Activated T-cell treated with anti-CD3 and anti-CD28 coated beads, Interleukin-2, amount 50 U/mL, for 4 hours (primary cell): ENCODE measurements at regions not wholly inside any gene's neighbourhood (a gene's known extent, or its start where the extent isn't known, plus 50 kb on each side); places are given as distances from the start of the nearest gene placed in this dataset.

Source experiments
- ATAC-seq, 2 donors: fragments of 200-7000 bp; cut with Tn5 transposase; one replicate each; pipeline ENCODE4 v1.10.0; 2021
- DNase-seq: peaks from one replicate; pipeline ENCODE4 v3.0.0-alpha.2; 2020
- H3K27me3 Mint-ChIP-seq: one replicate; pipeline ENCODE4 v1.8.0; 2021; ENCODE audit warnings: low read depth, mixed read lengths
- H3K36me3 Mint-ChIP-seq: one replicate; pipeline ENCODE4 v1.8.0; 2022; ENCODE audit warnings: mixed read lengths; ENCODE audit not compliant: insufficient read depth
- H3K4me1 Mint-ChIP-seq: one replicate; pipeline ENCODE4 v1.8.0; 2021; ENCODE audit warnings: low read depth, mixed read lengths
- H3K4me3 Mint-ChIP-seq: one replicate; pipeline ENCODE4 v1.8.0; 2021; ENCODE audit warnings: mild to moderate bottlenecking, moderate library complexity, mixed read lengths
- H3K9me3 Mint-ChIP-seq: one replicate; pipeline ENCODE4 v1.8.0; 2021; ENCODE audit warnings: mixed read lengths

DNA sequence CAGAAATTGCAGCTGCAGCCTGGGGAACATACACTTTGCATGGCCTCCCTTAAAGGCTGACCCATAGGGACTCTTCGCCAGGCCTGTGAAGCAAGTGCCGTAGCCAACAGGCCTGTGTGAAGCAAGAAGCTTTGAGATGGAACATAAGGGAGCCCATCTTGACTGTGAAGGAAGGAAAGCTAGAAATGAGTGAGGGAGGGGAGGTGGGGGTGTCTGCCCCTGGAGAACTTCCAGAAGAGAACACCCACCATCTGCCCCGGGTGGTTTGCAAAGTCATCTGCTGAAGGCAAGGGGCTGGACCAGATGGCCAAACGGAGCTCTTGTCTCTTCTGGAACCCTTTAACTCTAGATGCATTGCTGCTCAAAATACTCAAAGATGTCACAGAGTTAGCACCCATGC, 103.3 kb upstream of the GRIK3 start:
- Mint-ChIP-seq H3K4me3 (no peak overlapping the region), H3K4me1 (no peaks in the 10 kb centered on the region), H3K36me3 (no peaks in the 10 kb centered on the region), H3K9me3 (no peaks in the 10 kb centered on the region), H3K27me3 (peaks cover 31% of the 10 kb centered on the region)
- ATAC-seq = no peak
- DNase-seq = no peak

DNA sequence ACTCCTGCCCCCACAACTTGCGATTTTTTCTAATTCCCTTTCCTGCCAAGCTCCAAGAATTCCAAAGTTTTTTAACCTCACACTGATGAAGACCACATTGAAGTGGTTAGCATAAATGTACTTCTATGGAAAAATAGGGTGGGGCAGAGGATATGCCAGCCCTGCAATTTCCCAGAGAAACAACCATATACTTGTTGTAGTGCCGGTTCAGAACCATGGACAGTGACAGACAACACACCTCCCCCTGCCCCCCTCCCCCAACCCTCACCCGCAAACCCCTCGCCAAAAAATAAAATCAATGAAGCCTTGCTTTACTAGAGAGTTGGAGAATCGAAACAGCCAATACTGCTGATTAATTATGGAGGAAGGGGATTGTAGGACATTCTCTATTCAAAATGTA, 109.5 kb upstream of the GRIK3 start:
- no peak for ATAC-seq
- H3K4me1 Mint-ChIP-seq = no peaks in the 10 kb centered on the region
- peaks cover 18% of the 10 kb centered on the region for H3K27me3 Mint-ChIP-seq
- no peak for DNase-seq
- H3K9me3 Mint-ChIP-seq = peaks cover 3% of the 10 kb centered on the region
- no peak overlapping the region for H3K4me3 Mint-ChIP-seq
- H3K36me3 Mint-ChIP-seq = no peaks in the 10 kb centered on the region

DNA sequence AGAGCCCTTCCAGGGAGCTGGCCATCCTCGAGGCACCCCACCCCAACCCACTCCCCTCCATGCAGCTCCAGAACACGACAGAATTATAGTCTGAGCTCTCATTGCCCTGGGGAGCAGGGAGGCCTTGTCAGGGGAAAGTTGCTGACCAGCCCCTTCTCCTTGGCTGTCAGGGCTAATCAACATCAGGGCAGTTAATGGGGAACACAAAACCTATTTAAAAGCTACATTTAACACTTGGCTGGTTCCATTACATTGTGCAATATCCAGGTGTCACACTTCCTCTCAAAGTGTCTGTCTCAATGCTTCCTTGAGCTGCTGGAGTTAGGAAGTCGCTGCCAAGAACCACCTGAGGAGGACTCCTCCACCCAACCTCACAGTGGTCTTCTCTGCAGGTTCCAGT, 111.8 kb upstream of the GRIK3 start:
- H3K9me3 Mint-ChIP-seq = peaks cover 3% of the 10 kb centered on the region

DNA sequence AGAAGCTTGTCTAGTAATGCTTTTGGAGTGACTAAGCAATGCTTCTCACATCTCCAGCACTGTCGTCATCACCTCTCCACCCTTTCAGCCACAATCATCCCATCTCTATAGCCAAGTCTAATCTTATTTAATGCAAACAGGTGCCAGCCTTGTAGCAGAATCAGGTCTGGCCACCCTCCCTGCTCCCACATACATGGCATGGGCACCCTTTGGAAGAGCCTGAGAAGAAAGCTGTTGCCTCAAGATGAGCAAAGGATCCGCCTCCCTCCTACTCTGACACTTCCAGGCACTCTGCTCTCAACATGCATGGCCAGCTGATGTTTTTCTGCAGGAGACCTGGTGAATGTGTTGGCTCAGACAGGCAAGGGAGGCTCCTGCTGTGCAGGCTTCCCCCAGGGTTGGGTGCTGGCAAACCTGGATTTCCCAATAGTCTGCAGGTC, 113.1 kb upstream of the GRIK3 start:
- no peak overlapping the region for H3K4me3 Mint-ChIP-seq
- H3K36me3 Mint-ChIP-seq = no peaks in the 10 kb centered on the region
- H3K9me3 Mint-ChIP-seq = peaks cover 3% of the 10 kb centered on the region
- DNase-seq (no peak), ATAC-seq (no peak)
- H3K4me1 Mint-ChIP-seq = no peaks in the 10 kb centered on the region
- peaks cover 19% of the 10 kb centered on the region for H3K27me3 Mint-ChIP-seq

More for the DNA sequence above, 111.8 kb upstream of the GRIK3 start:
- DNase-seq = no peak
- peaks cover 17% of the 10 kb centered on the region for H3K27me3 Mint-ChIP-seq
- H3K36me3 Mint-ChIP-seq = no peaks in the 10 kb centered on the region
- no peaks in the 10 kb centered on the region for H3K4me1 Mint-ChIP-seq
- no peak for ATAC-seq
- H3K4me3 Mint-ChIP-seq = no peak overlapping the region

DNA sequence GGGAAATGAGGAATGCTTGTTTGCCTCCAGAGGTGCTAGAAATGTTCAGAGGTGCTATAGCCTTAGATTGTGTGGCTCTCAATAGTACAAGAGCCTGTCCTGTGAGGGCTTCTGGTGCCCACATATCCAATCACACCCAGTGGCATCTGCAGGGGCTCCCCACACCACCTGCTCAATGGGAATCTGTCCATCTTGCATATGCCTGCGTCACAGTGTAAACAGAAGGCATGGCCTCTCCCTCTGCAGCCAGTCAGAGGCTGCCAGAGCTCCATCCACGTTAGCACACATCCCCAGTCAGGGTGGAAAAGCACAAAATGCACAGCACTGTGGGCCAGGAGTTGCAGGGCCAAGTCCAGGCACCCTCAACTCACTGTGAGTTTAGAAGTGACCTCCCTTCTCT, 113.6 kb upstream of the GRIK3 start:
- DNase-seq (no peak), ATAC-seq (no peak)
- H3K4me1 Mint-ChIP-seq = no peaks in the 10 kb centered on the region
- no peak overlapping the region for H3K4me3 Mint-ChIP-seq
- peaks cover 3% of the 10 kb centered on the region for H3K9me3 Mint-ChIP-seq
- peaks cover 19% of the 10 kb centered on the region for H3K27me3 Mint-ChIP-seq
- H3K36me3 Mint-ChIP-seq = no peaks in the 10 kb centered on the region

DNA sequence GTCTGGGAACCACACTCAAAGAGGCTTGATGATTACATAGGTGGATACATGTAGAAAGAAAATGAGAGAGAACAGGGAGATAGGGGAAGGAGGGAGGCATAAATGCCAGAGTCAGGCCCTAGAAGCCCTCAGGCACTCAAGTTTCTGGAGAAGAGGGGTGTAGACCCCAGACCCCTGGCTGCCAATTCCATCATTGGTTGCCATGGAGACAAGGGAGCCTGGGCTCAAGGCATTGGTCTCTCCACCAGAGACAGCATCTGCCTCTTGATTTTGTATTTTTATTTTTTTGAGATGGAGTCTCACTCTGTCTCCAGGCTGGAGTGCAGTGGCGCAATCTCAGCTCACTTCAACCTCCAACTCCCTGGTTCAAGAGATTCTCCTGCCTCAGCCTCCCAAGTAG, 114.3 kb upstream of the GRIK3 start:
- peaks cover 19% of the 10 kb centered on the region for H3K27me3 Mint-ChIP-seq
- no peaks in the 10 kb centered on the region for H3K4me1 Mint-ChIP-seq
- DNase-seq (no peak), ATAC-seq (no peak)
- H3K4me3 Mint-ChIP-seq = no peak overlapping the region
- no peaks in the 10 kb centered on the region for H3K36me3 Mint-ChIP-seq
- peaks cover 3% of the 10 kb centered on the region for H3K9me3 Mint-ChIP-seq

DNA sequence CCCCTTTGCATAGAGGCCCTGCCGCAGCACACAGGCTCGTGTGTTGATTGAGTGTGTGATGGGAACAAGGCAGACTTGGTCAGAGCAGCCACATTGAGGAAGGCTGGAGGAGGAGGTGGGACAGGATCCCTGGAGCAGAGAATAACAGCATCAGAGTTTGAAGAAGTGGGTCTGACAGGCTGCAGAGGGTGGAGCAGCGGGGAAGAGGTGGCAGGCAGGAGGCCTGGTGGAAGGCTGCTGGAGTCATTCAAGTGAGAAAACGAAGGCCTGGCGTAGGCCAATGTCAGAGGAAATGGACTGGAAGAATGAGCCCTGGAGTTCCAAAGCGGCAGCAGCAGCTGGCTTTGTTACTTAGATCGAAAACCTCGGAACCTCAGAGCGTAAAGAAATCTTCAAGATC, 115.0 kb upstream of the GRIK3 start:
- Mint-ChIP-seq H3K9me3 (peaks cover 3% of the 10 kb centered on the region), H3K4me1 (no peaks in the 10 kb centered on the region), H3K36me3 (no peaks in the 10 kb centered on the region), H3K4me3 (no peak overlapping the region), H3K27me3 (peaks cover 19% of the 10 kb centered on the region)
- no peak for ATAC-seq
- DNase-seq = no peak

DNA sequence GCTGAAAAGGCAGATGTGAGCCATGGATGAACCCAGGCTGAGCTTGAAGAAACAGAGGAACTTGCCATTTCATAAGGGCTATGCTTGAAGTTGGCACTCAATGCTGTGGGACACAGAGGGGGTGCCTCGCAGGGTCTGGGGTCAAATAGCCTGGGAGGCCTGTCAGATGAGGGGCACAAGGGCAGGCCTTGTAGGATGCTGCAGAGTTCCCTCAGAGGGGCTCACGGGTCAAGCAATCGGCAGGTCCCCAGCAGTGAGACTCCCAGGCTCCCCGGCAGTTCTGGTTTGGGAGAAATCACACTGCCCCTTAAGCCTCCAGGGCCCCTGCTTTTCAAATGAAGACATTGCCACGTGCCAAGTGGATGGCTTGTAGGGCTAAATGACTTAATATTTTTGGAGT, 116.7 kb upstream of the GRIK3 start:
- ATAC-seq (no peak), DNase-seq (no peak)
- Mint-ChIP-seq H3K36me3 (no peaks in the 10 kb centered on the region), H3K27me3 (peaks cover 21% of the 10 kb centered on the region), H3K4me1 (no peaks in the 10 kb centered on the region), H3K9me3 (peaks cover 4% of the 10 kb centered on the region), H3K4me3 (no peak overlapping the region)

DNA sequence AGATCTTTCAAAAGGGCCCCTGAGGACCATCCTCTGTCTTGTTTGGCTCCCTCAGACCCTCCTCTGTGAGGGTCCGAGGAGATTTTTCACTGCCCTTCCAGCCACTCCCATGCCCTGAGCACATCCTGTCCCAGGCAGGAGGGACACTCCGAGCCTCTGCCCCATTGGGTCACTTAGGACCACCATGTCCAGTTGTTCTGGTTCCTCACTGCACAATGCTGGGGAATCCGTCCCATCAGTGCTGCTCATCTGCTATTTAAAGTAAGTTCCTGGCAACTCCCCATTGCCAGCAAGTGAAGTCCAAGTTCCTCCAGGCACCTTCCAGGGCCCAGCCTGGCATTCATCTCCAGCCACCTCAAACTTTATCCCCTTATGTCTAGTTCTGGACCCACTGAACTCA, 117.5 kb upstream of the GRIK3 start:
- no peaks in the 10 kb centered on the region for H3K36me3 Mint-ChIP-seq
- ATAC-seq (no peak), DNase-seq (no peak)
- H3K9me3 Mint-ChIP-seq = peaks cover 4% of the 10 kb centered on the region
- peaks cover 17% of the 10 kb centered on the region for H3K27me3 Mint-ChIP-seq
- H3K4me1 Mint-ChIP-seq = no peaks in the 10 kb centered on the region
- no peak overlapping the region for H3K4me3 Mint-ChIP-seq

DNA sequence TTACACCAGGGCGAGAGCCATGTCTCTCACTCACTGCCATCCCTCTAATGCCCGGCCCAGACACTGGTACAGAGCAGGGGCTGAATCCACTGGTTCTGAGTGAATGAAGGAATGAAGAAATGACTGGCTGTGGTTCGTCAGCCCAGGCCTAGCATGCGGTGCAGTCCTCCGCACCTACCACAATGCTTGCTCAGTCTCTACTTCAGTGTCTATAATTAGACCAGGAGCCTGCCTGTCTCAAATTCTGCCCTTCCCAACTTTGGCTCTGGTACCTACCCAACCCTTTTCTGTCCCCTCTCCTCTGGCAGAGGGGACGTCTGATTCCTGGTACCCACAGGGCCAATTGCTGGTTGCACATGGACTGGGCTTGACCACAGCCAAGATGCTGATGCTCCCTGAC, 118.2 kb upstream of the GRIK3 start:
- DNase-seq = no peak
- Mint-ChIP-seq H3K36me3 (no peaks in the 10 kb centered on the region), H3K4me1 (no peaks in the 10 kb centered on the region), H3K4me3 (no peak overlapping the region), H3K9me3 (peaks cover 4% of the 10 kb centered on the region), H3K27me3 (peaks cover 17% of the 10 kb centered on the region)
- ATAC-seq = no peak

DNA sequence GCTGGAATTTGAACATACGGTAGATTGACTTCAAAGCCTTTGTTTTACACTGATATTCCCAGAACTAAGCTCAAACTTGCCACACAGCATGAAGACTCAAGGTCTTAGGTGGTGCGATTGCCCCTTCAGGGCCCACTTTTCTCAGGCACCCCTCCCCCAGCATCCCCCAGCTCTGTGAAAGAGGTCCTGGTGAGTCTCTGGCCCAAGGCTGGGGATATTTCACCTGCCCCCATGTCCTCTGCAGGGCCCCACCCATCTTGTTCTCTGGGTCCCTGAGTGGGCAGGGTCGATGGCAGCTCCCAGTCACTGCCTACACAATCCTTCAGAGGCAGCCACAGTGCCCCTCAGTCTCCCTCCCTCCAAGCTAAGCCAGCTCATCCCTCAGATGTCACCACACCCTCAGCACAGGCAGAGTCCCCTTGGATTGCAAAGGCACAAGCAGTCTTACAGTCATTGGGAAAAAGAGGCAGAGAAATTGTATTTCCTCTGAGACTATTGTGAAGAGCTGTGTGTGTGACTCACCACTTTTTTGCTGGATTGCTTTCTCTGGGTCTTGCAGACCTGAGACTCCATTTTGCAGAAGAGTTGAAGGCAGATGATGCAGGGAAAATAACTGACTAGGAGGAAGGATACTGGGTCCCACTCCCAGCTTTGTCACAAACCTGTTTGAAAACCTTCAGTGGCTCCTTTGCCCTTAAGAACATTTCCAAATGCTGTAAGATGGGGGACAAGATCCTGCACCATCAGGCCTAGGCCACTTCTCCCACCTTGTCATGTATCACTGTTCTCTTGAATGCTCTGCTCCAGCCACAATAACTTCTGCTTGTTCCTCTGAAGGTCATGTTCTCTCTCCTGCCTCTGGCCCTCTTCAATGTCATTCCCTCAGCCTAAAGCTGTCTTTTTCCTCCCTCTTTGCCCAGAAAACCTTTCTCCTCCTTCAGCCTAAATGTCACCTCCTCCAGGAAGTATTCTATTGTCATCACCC, 119.1 kb upstream of the GRIK3 start:
- Mint-ChIP-seq H3K27me3 (peaks cover 23% of the 10 kb centered on the region), H3K4me3 (no peak overlapping the region), H3K9me3 (peaks cover 4% of the 10 kb centered on the region), H3K4me1 (no peaks in the 10 kb centered on the region), H3K36me3 (no peaks in the 10 kb centered on the region)
- DNase-seq = no peak
- ATAC-seq = no peak

DNA sequence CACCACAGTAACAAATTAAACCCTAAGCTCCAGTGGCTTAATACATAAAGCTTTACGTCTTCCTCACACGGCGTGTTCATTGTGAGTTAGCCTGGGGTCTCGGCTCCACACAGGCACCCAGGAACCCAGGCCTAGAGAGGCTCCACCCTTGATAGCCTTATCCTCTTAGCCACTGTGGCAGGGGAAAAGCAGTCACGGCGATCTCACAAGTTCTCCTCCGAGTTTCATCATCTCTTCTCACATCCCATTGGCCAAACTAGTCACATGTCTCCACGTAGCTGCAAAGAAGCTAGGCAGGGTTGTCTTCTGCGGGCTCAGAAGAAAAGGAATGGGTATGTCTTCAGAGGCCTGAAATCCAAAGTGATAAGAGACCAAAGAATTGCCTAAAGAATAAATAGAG, 122.3 kb upstream of the GRIK3 start:
- DNase-seq = no peak
- ATAC-seq = no peak
- no peak overlapping the region for H3K4me3 Mint-ChIP-seq
- H3K27me3 Mint-ChIP-seq = peaks cover 19% of the 10 kb centered on the region
- peaks cover 4% of the 10 kb centered on the region for H3K9me3 Mint-ChIP-seq
- no peaks in the 10 kb centered on the region for H3K4me1 Mint-ChIP-seq
- no peaks in the 10 kb centered on the region for H3K36me3 Mint-ChIP-seq

DNA sequence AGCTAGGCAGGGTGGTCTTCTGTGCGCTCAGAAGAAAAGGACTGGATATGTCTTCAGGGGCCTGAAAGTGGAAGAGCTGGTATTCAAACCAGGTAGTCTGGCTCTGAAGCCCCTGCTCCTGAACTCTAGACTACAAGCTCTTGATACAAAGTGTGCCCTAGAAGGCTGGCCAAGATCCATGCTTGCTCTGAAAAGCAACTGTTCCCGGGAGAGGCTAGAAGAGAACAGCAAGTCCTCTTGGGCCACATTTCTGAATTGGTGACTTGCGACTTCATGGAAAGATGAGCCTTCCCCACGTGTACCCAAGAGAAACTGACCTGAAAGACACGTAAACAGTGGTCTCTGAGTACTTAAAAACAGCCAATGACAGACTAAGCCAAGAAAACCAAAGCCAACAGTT, 123.3 kb upstream of the GRIK3 start:
- ATAC-seq = no peak
- no peaks in the 10 kb centered on the region for H3K4me1 Mint-ChIP-seq
- H3K36me3 Mint-ChIP-seq = no peaks in the 10 kb centered on the region
- H3K27me3 Mint-ChIP-seq = peaks cover 14% of the 10 kb centered on the region
- H3K9me3 Mint-ChIP-seq = peaks cover 7% of the 10 kb centered on the region
- H3K4me3 Mint-ChIP-seq = no peak overlapping the region
- DNase-seq = no peak

DNA sequence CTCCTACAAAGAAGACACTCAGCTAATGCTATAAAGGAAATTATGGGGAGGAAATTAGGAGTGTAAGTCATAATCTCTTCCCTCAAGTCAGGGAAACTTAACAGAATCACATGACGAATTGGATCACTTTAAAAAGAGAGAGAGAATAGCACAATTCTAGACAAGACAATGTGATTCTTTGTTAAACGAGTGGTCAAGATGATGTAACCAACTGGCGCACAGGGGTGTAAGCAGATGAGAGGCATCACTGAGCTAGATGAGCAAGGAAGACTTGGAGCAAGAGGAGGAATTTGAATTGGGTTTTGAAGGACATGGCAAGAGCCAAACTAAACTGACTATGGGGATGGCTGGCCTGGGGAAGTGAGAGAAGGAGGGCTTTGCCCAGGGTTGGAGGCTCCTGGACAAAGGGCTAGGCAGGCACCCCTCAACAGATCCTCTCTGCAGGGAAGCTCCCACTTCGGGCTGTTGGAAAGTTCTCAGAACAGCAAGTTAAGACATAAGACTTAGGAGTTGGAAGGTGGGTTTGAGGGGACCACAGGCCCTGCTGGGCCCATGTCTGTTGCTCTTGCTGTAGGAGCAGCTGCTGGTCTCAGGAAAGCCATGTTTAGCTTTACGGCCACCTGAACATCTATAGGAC, 123.9 kb upstream of the GRIK3 start:
- Mint-ChIP-seq H3K27me3 (peaks cover 14% of the 10 kb centered on the region), H3K4me1 (no peaks in the 10 kb centered on the region), H3K36me3 (no peaks in the 10 kb centered on the region), H3K4me3 (no peak overlapping the region), H3K9me3 (peaks cover 7% of the 10 kb centered on the region)
- DNase-seq = no peak
- ATAC-seq = no peak

DNA sequence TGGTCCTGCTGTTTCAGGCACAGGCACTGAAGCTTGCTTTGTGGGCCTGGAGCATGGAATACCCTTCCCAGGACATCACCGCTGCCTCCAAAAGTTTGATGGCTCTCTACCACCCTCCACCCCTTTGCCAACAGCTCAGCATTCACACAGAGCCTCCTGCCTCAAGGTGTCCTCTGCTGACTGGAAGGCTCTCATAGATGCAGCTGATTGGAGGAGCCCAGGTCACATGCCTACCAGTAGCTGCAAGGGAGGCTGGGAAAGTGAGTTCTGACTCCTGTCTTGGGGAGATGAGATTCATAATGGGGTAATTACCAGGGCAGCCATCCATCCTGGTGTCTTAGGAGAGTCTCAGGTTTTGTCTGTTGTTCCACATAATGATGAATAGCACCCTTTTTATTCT, 124.8 kb upstream of the GRIK3 start:
- no peak for DNase-seq
- Mint-ChIP-seq H3K27me3 (peaks cover 14% of the 10 kb centered on the region), H3K36me3 (no peaks in the 10 kb centered on the region), H3K4me3 (no peak overlapping the region), H3K4me1 (no peaks in the 10 kb centered on the region), H3K9me3 (peaks cover 7% of the 10 kb centered on the region)
- no peak for ATAC-seq
